BJ (cell line): ENCODE measurements at regions not wholly inside any gene's neighbourhood (a gene's known extent, or its start where the extent isn't known, plus 50 kb on each side); places are given as distances from the start of the nearest gene placed in this dataset.

Source experiments
- CTCF ChIA-PET: fragments of 350-600 bp; formaldehyde crosslinking; extraction: SDS; loops from one replicate; lab custom pipeline; 2021; ENCODE audit warnings: antibody characterized with exemption, inconsistent platforms; lab: Yijun Ruan, JAX
- POLR2A ChIA-PET: fragments of 300-600 bp; sonication (Branson Sonifier 250); formaldehyde crosslinking; extraction: SDS; loops from one replicate; lab custom pipeline; 2021; ENCODE audit warnings: antibody characterized with exemption; lab: Charles Lee
- DNase-seq: peaks from one replicate; pipeline ENCODE4 v3.0.0-alpha.2; 2011; ENCODE audit warnings: low read depth
- H3K27me3 ChIP-seq: 2 replicates; pipeline ENCODE4 v1.6.0; 2011; ENCODE audit warnings: low read length; ENCODE audit not compliant: control insufficient read depth, insufficient read depth
- H3K36me3 ChIP-seq: 2 replicates; pipeline ENCODE4 v1.5.1; 2011; ENCODE audit warnings: low read length; ENCODE audit not compliant: control insufficient read depth, insufficient read depth
- H3K4me3 ChIP-seq: 2 replicates; pipeline ENCODE4 v1.5.1; 2011; ENCODE audit warnings: low read depth, mild to moderate bottlenecking, control low read depth, low read length
- CTCF ChIP-seq: IDR thresholded peaks from 2 replicates; pipeline ENCODE4 v1.5.1; 2011; ENCODE audit warnings: low read depth, mild to moderate bottlenecking, control low read depth, inconsistent platforms, low read length, moderate library complexity; ENCODE audit not compliant: insufficient read depth

DNA sequence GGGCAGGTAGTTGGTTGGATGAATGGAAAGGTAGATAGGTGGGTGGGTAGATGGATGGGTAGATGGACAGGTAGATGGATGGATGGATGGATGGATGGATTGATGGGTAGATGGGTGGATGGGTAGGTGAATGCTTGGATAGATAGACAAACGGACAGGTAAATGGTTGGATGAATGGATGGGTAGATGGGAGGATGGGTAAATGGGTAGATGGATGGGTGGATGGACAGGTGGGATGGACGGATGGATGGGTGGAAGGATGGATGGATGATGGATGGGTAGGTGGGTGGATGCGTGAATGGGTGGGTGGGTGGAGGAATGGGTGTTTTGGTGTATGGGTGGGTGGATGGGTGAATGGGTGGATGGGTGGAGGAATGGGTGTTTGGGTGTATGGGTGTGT, 50.1 kb upstream of the ASAP2 start:
- no peak for DNase-seq
- Histone ChIP-seq H3K27me3 (no peaks in the 10 kb centered on the region; the same call in 1 of the 2 replicates), H3K36me3 (no peaks in the 10 kb centered on the region), H3K4me3 (no peak overlapping the region)
- no peak for TF ChIP-seq CTCF
- POLR2A ChIA-PET = no interaction called here
- CTCF ChIA-PET = interaction anchor here (0.7 to 1.6 kb wide), 2 partner anchors 13 to 167 kb away, joined by 5 read pairs; no protein-coding TSS in a partner anchor

- Histone ChIP-seq H3K27me3 (no peaks in the 10 kb centered on the region; the same call in 1 of the 2 replicates), H3K36me3 (no peaks in the 10 kb centered on the region), H3K4me3 (no peak overlapping the region)
- CTCF ChIA-PET = interaction anchor here (1.1 to 2.1 kb wide), 4 partner anchors 12 to 217 kb away, joined by 3 to 8 read pairs (median 6); no protein-coding TSS in a partner anchor
- no peak for TF ChIP-seq CTCF
- POLR2A ChIA-PET = no interaction called here
- DNase-seq = no peak
These were observed 52.6 kb upstream of the ASAP2 start for GRCh38 chr2:9154061-9154460.

DNA sequence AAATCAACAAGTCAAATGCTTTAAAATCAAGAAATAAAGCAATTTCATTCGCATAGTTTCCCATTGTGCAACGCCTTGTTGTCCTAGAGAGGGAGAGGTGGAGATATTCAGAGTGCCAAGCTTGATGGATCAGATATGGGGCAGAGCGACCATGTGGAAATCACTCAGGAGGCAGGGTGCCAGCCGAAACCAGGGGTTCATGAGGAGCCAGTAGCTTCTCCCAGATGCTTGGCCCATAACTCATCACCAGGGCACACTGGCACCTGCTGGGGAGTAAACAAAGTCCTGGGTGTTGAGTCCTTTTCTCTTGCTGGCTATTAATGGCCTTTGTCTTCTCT, 53.0 kb upstream of the ASAP2 start:
- ChIA-PET CTCF (interaction anchor here (1.1 to 2.1 kb wide), 4 partner anchors 11 to 217 kb away, joined by 3 to 8 read pairs (median 6); no protein-coding TSS in a partner anchor), POLR2A (interaction anchor here (0.6 kb wide), 1 partner anchor 180 kb away, joined by 3 read pairs; no protein-coding TSS in a partner anchor)
- no peak for DNase-seq

GRCh38 chr2:9152975-9153642, 53.5 kb upstream of the ASAP2 start:
- ChIA-PET POLR2A (interaction anchor here (0.6 kb wide), 1 partner anchor 181 kb away, joined by 3 read pairs; no protein-coding TSS in a partner anchor), CTCF (interaction anchor here (1.1 to 2.1 kb wide), 3 partner anchors 11 to 218 kb away, joined by 3 to 8 read pairs (median 5); no protein-coding TSS in a partner anchor)
- DNase-seq = no peak
- Histone ChIP-seq H3K4me3 (no peak overlapping the region), H3K36me3 (no peaks in the 10 kb centered on the region), H3K27me3 (no peaks in the 10 kb centered on the region; the same call in 1 of the 2 replicates)
- TF ChIP-seq CTCF = no peak

More for the DNA sequence above, 53.0 kb upstream of the ASAP2 start:
- TF ChIP-seq CTCF = no peak
- no peaks in the 10 kb centered on the region for H3K36me3 ChIP-seq
- H3K4me3 ChIP-seq = no peak overlapping the region
- no peaks in the 10 kb centered on the region; the same call in 1 of the 2 replicates for H3K27me3 ChIP-seq

- TF ChIP-seq CTCF = no peak
- DNase-seq = no peak
- H3K4me3 ChIP-seq = no peak overlapping the region
- no peaks in the 10 kb centered on the region for H3K27me3 ChIP-seq
- ChIA-PET POLR2A (no interaction called here), CTCF (interaction anchor here (0.9 kb wide), 1 partner anchor 9 kb away, joined by 3 read pairs; no protein-coding TSS in a partner anchor)
- no peaks in the 10 kb centered on the region for H3K36me3 ChIP-seq
These were observed 55.7 kb upstream of the ASAP2 start for GRCh38 chr2:9150906-9151305.
